Lower leg skin (tissue), 3 donors: ENCODE measurements at regions not wholly inside any gene's neighbourhood (a gene's known extent, or its start where the extent isn't known, plus 50 kb on each side); places are given as distances from the start of the nearest gene placed in this dataset.

Experiments used
- POLR2A ChIP-seq, 2 donors: fragments of 450-650 bp; IDR thresholded peaks; one replicate each; pipeline ENCODE4 v1.6.1; 2016 to 2017; ENCODE audit warnings: antibody characterized with exemption in 2 of 2, mild to moderate bottlenecking in 1 of 2, moderate library complexity in 1 of 2
- TF ChIP-seq, protein P1 (sequence below), 3 donors: fragments of 450-650 bp; IDR thresholded peaks; one replicate each; pipeline ENCODE4 v1.5.1; 2016; ENCODE audit warnings: antibody characterized with exemption in 3 of 3, mild to moderate bottlenecking in 3 of 3, moderate library complexity in 2 of 3

DNA sequence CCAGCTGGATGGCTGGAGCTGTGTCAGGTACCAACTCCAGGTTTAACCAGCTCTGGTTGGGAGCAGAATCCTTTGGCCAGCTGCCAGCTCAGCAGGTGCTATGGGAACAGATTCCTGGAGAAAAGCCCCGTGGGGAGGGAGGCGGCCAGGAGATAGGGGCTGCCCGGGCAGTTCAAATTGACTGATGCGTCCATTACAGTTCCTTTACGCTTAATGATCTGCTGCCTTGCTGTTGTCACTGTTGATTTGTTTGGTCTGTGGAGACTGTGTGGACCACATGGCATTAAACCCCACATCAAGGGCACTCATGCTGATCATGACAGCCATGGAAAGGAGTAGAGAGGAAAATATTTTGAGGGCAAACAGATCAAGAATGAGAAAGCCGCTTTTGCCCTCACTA, 200.0 kb downstream of the TSN start:
- TF ChIP-seq, protein P1, sequence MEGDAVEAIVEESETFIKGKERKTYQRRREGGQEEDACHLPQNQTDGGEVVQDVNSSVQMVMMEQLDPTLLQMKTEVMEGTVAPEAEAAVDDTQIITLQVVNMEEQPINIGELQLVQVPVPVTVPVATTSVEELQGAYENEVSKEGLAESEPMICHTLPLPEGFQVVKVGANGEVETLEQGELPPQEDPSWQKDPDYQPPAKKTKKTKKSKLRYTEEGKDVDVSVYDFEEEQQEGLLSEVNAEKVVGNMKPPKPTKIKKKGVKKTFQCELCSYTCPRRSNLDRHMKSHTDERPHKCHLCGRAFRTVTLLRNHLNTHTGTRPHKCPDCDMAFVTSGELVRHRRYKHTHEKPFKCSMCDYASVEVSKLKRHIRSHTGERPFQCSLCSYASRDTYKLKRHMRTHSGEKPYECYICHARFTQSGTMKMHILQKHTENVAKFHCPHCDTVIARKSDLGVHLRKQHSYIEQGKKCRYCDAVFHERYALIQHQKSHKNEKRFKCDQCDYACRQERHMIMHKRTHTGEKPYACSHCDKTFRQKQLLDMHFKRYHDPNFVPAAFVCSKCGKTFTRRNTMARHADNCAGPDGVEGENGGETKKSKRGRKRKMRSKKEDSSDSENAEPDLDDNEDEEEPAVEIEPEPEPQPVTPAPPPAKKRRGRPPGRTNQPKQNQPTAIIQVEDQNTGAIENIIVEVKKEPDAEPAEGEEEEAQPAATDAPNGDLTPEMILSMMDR (IDR thresholded peaks at IDR 0.05), result no peak
- no peak for TF ChIP-seq POLR2A (IDR thresholded peaks at IDR 0.05)
